Cardiac fibroblast (primary cell): ENCODE measurements at regions not wholly inside any gene's neighbourhood (a gene's known extent, or its start where the extent isn't known, plus 50 kb on each side); places are given as distances from the start of the nearest gene placed in this dataset.

Source experiments
- DNase-seq, 2 donors: peaks; one replicate each; pipeline versions ENCODE4 v3.0.0 to v3.0.0-alpha.2; 2010; ENCODE audit warnings: low read depth in 2 of 2
- H3K4me3 ChIP-seq, 2 donors: replicated peaks in 1 of 2; 1 replicate in 1 of 2; 2 replicates in 1 of 2; pipeline ENCODE4 v1.5.1; 2011; ENCODE audit warnings: low read depth in 2 of 2, low read length in 2 of 2, mild to moderate bottlenecking in 2 of 2, moderate library complexity in 1 of 2
- CTCF ChIP-seq: IDR thresholded peaks from one replicate; pipeline ENCODE4 v1.5.1; 2011; ENCODE audit warnings: low read depth, mild to moderate bottlenecking, low read length, inconsistent platforms

- no peak for TF ChIP-seq CTCF
- H3K4me3 ChIP-seq: no peak overlapping the region
- DNase-seq: no peak
Measured at GRCh38 chr22:27308513-27308912, 493.0 kb downstream of the MN1 start.

- no peak for DNase-seq
- H3K4me3 ChIP-seq: no peak overlapping the region
- TF ChIP-seq CTCF: no peak
Measured at GRCh38 chr22:27309697-27310096, 491.9 kb downstream of the MN1 start.

- no peak for TF ChIP-seq CTCF
- H3K4me3 ChIP-seq: no peak overlapping the region
- no peak for DNase-seq
Measured at GRCh38 chr22:27310966-27311697, 490.4 kb downstream of the MN1 start.

- no peak for DNase-seq
- TF ChIP-seq CTCF: no peak
- no peak overlapping the region for H3K4me3 ChIP-seq
Measured at GRCh38 chr22:27311698-27312550, 489.6 kb downstream of the MN1 start.

GRCh38 chr22:27312565-27312964 lies 489.0 kb downstream of the MN1 start:
- H3K4me3 ChIP-seq: no peak overlapping the region
- TF ChIP-seq CTCF: no peak
- no peak for DNase-seq

- no peak for TF ChIP-seq CTCF
- no peak overlapping the region for H3K4me3 ChIP-seq
- DNase-seq: no peak
Measured at GRCh38 chr22:27312966-27313855, 488.3 kb downstream of the MN1 start.
